Urinary bladder (tissue), 3 donors: ENCODE measurements at regions not wholly inside any gene's neighbourhood (a gene's known extent, or its start where the extent isn't known, plus 50 kb on each side); places are given as distances from the start of the nearest gene placed in this dataset.

ENCODE experiments used
- DNase-seq: peaks from one replicate; pipeline ENCODE4 v3.0.0-alpha.2; 2015; ENCODE audit errors: extremely low spot score
- H3K27ac ChIP-seq: one replicate; pipeline ENCODE4 v1.5.1; 2013; ENCODE audit warnings: low read depth, mild to moderate bottlenecking, moderate library complexity
- H3K36me3 ChIP-seq: one replicate; pipeline ENCODE4 v1.6.1; 2013; ENCODE audit warnings: mild to moderate bottlenecking, moderate library complexity; ENCODE audit not compliant: insufficient read depth
- H3K4me1 ChIP-seq: one replicate; pipeline ENCODE4 v1.6.1; 2013; ENCODE audit warnings: mild to moderate bottlenecking, moderate library complexity; ENCODE audit not compliant: insufficient read depth
- H3K4me3 ChIP-seq: one replicate; pipeline ENCODE4 v1.5.1; 2013; ENCODE audit warnings: low read depth, low read length
- WGBS: extraction: QIAGEN DNeasy Blood & Tissue Kit; methylation state at CpG from one replicate; pipeline ENCODE4 v1.1.7; 2013; 5-methylcytosine and 5-hydroxymethylcytosine counted together
- donor health status: healthy with polysubstance abuse.
- donor health status: healthy.

- Histone ChIP-seq H3K27ac (no peak overlapping the region), H3K36me3 (no peaks in the 10 kb centered on the region), H3K4me3 (no peak overlapping the region), H3K4me1 (no peaks in the 10 kb centered on the region)
- 100% methylated on average over 1 of the region's 1 CpG for WGBS
- no peak for DNase-seq
These were observed 52.0 kb upstream of the FGGY start for GRCh38 chr1:59244891-59245290.
